Loucy (cell line): ENCODE measurements at regions not wholly inside any gene's neighbourhood (a gene's known extent, or its start where the extent isn't known, plus 50 kb on each side); places are given as distances from the start of the nearest gene placed in this dataset.

Source experiments
- H2AFZ ChIP-seq: fragments of 200-600 bp; sonication (generic); 2 replicates; pipeline ENCODE4 v1.6.0; 2016; ENCODE audit warnings: antibody characterized with exemption, mild to moderate bottlenecking, low read length, moderate library complexity
- H3F3A ChIP-seq: fragments of 200-600 bp; 2 replicates; pipeline ENCODE4 v1.6.0; 2016; ENCODE audit warnings: antibody characterized with exemption, low read depth, mild to moderate bottlenecking
- H3K27me3 ChIP-seq: fragments of 200-600 bp; sonication (generic); 2 replicates; pipeline ENCODE4 v1.6.1; 2014; ENCODE audit warnings: low read length, mild to moderate bottlenecking; ENCODE audit not compliant: insufficient read depth, poor library complexity, severe bottlenecking
- H3K36me3 ChIP-seq: fragments of 200-600 bp; sonication (generic); 2 replicates; pipeline ENCODE4 v1.6.1; 2016; ENCODE audit warnings: low read length; ENCODE audit not compliant: insufficient read depth
- H3K4me1 ChIP-seq: fragments of 200-600 bp; sonication (generic); 2 replicates; pipeline ENCODE4 v1.5.1; 2014; ENCODE audit warnings: low read length, mild to moderate bottlenecking; ENCODE audit not compliant: insufficient read depth, poor library complexity, severe bottlenecking
- H3K4me2 ChIP-seq: fragments of 200-600 bp; sonication (generic); 2 replicates; pipeline ENCODE4 v1.6.0; 2014; ENCODE audit warnings: antibody characterized with exemption, low read length, low read depth, mild to moderate bottlenecking; ENCODE audit not compliant: poor library complexity, severe bottlenecking
- H3K4me3 ChIP-seq: fragments of 200-600 bp; sonication (generic); 2 replicates; pipeline ENCODE4 v1.5.1; 2014; ENCODE audit warnings: low read length, mild to moderate bottlenecking, mixed read lengths; ENCODE audit not compliant: poor library complexity, severe bottlenecking
- H3K79me2 ChIP-seq: fragments of 200-600 bp; sonication (generic); 2 replicates; pipeline ENCODE4 v1.6.1; 2014; ENCODE audit warnings: low read length; ENCODE audit not compliant: insufficient read depth
- H3K9ac ChIP-seq: fragments of 200-600 bp; sonication (generic); 2 replicates; pipeline ENCODE4 v1.6.0; 2014; ENCODE audit warnings: mild to moderate bottlenecking, low read depth, low read length, moderate library complexity; ENCODE audit not compliant: poor library complexity, severe bottlenecking
- H3K9me2 ChIP-seq: fragments of 200-600 bp; sonication (generic); replicated peaks from 2 replicates; pipeline ENCODE4 v1.6.1; 2016; ENCODE audit warnings: low read depth, low read length, mixed read lengths
- H3K9me3 ChIP-seq: fragments of 200-600 bp; sonication (generic); 2 replicates; pipeline ENCODE4 v1.6.1; 2014; ENCODE audit warnings: mild to moderate bottlenecking, antibody characterized with exemption, low read length, low read depth; ENCODE audit not compliant: insufficient read depth
- H4K20me1 ChIP-seq: fragments of 200-600 bp; sonication (generic); 2 replicates; pipeline ENCODE4 v1.6.0; 2014; ENCODE audit warnings: antibody characterized with exemption, low read length, mild to moderate bottlenecking; ENCODE audit not compliant: insufficient read depth, poor library complexity, severe bottlenecking
- EZH2phosphoT487 ChIP-seq: fragments of 200-600 bp; IDR thresholded peaks from 2 replicates; pipeline ENCODE4 v1.6.1; 2018; ENCODE audit warnings: antibody characterized with exemption, mild to moderate bottlenecking, moderate library complexity, borderline replicate concordance
- TF ChIP-seq, protein P1 (sequence below): fragments of 200-600 bp; sonication (generic); conservative IDR thresholded peaks from 2 replicates; pipeline ENCODE4 v1.5.1; 2014; ENCODE audit warnings: mild to moderate bottlenecking, antibody characterized with exemption, low read length

DNA sequence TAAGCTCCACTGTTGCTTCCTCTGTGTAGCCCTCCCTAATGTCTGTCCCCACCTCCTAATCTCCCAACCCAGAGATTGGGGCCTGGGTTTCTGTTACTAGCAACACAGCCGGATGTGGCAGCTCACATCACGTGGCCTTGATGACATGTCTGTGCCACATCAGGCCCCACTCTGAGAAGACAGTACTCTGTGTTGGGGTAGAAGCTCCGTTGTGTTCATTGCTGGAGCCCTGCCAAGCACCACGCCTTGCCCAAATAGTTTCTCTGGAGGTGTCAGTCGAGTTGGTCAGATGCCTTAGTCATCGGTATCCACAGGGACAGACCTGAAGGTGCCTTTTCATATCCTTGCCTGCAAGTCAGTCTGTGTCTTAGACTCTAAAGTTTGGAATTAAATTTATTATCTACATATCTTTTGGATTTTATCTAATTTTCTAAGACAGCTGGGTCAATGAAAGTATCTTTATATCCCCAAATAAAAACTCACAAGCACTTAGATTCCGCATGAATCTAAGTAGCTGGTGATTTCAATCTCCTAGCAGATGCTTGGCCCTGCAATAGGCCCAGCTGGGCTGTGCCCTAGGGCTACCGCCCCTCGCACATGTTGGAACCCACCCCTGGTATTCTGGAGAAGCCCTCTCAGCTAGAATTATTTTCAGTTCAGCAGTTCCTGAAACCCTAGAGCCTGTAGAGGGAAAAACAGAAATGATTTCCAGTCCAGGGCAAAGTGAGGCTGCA is 204.0 kb upstream of the TSHZ3 start:
- no peaks in the 10 kb centered on the region for H3F3A ChIP-seq
- H3K9me3 ChIP-seq = peaks cover 17% of the 10 kb centered on the region; the same call in 1 of the 2 replicates
- no peak overlapping the region for H3K9ac ChIP-seq
- H3K4me3 ChIP-seq = no peak overlapping the region
- H4K20me1 ChIP-seq = no peaks in the 10 kb centered on the region
- H3K4me1 ChIP-seq = no peaks in the 10 kb centered on the region
- H3K79me2 ChIP-seq = no peaks in the 10 kb centered on the region
- no peaks in the 10 kb centered on the region for H3K27me3 ChIP-seq
- H3K36me3 ChIP-seq = no peaks in the 10 kb centered on the region
- no peaks in the 10 kb centered on the region for H3K9me2 ChIP-seq
- TF ChIP-seq, protein P1, sequence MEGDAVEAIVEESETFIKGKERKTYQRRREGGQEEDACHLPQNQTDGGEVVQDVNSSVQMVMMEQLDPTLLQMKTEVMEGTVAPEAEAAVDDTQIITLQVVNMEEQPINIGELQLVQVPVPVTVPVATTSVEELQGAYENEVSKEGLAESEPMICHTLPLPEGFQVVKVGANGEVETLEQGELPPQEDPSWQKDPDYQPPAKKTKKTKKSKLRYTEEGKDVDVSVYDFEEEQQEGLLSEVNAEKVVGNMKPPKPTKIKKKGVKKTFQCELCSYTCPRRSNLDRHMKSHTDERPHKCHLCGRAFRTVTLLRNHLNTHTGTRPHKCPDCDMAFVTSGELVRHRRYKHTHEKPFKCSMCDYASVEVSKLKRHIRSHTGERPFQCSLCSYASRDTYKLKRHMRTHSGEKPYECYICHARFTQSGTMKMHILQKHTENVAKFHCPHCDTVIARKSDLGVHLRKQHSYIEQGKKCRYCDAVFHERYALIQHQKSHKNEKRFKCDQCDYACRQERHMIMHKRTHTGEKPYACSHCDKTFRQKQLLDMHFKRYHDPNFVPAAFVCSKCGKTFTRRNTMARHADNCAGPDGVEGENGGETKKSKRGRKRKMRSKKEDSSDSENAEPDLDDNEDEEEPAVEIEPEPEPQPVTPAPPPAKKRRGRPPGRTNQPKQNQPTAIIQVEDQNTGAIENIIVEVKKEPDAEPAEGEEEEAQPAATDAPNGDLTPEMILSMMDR = no peak
- TF ChIP-seq EZH2phosphoT487 = no peak
- H2AFZ ChIP-seq = no peak overlapping the region
- no peak overlapping the region for H3K4me2 ChIP-seq

DNA sequence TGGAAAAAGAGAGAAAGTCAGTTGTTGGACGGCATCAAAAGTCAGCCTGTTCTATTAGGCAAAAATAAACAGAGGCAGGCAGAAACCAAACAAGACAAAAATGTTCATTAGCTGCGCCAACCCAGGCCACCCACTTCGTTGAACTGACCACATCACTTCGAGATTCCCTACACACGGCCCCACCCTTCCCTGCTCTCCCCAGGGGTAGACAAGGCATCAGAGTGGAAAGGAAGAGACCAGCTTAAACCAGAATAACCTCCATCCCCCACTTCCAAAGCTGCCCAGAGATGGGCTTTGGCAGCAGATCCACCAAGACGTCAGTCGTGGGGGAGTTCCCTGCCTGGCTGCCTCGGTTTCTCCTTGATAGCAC is 204.6 kb upstream of the TSHZ3 start:
- no peaks in the 10 kb centered on the region for H3K27me3 ChIP-seq
- no peaks in the 10 kb centered on the region for H3F3A ChIP-seq
- no peaks in the 10 kb centered on the region for H4K20me1 ChIP-seq
- no peaks in the 10 kb centered on the region for H3K4me1 ChIP-seq
- no peaks in the 10 kb centered on the region for H3K36me3 ChIP-seq
- H3K4me2 ChIP-seq = no peak overlapping the region
- H3K9me2 ChIP-seq = no peaks in the 10 kb centered on the region
- H3K9ac ChIP-seq = no peak overlapping the region
- H3K79me2 ChIP-seq = no peaks in the 10 kb centered on the region
- peaks cover 17% of the 10 kb centered on the region; the same call in 1 of the 2 replicates for H3K9me3 ChIP-seq
- TF ChIP-seq, protein P1 = no peak
- TF ChIP-seq EZH2phosphoT487 = no peak
- no peak overlapping the region for H2AFZ ChIP-seq
- H3K4me3 ChIP-seq = no peak overlapping the region

DNA sequence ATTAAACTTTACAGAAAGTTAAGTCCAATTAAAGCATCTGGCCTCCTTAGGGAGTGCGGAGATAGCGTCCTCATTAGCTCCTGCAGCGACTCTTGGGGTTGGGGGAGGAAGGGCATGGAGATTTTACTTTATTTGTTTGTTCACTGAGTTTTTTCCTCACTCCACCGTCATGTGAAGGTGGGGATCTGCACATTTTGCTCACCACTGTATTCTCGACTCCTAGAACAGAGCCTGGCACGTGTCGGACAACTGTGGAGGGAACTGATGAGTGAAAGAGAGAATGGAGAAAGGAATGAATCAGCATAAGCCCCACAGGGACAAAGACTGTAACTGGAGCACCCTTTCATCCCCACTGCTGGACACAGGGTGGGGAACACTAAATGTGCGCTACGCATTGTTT is 205.1 kb upstream of the TSHZ3 start:
- Histone ChIP-seq H3K9me2 (no peaks in the 10 kb centered on the region), H3K4me2 (no peak overlapping the region), H3K36me3 (no peaks in the 10 kb centered on the region), H3F3A (no peaks in the 10 kb centered on the region), H3K4me3 (no peak overlapping the region), H3K79me2 (no peaks in the 10 kb centered on the region), H2AFZ (no peak overlapping the region), H3K4me1 (no peaks in the 10 kb centered on the region), H3K9ac (no peak overlapping the region), H3K9me3 (peaks cover 17% of the 10 kb centered on the region; the same call in 1 of the 2 replicates), H3K27me3 (no peaks in the 10 kb centered on the region), H4K20me1 (no peaks in the 10 kb centered on the region)
- TF ChIP-seq EZH2phosphoT487 = no peak
- TF ChIP-seq, protein P1 = no peak
